GOT3 (cell line): ENCODE measurements at regions not wholly inside any gene's neighbourhood (a gene's known extent, or its start where the extent isn't known, plus 50 kb on each side); places are given as distances from the start of the nearest gene placed in this dataset.
"Not testable (repeated sequence)": the region's sequence is repeated elsewhere in the genome, so short reads cannot be mapped to it uniquely, and the experiment has no call there.

Source experiments
- DNase-seq: peaks from one replicate; lab custom pipeline; 2025; ENCODE audit warnings: mixed read lengths; lab: John Stamatoyannopoulos, UW

- DNase-seq = no peak
These were observed 76.6 kb upstream of the ZNF644 start for GRCh38 chr1:91098299-91098906.

GRCh38 chr1:91095321-91095720 lies 73.5 kb upstream of the ZNF644 start:
- DNase-seq = not testable (repeated sequence)

GRCh38 chr1:91092503-91092902 lies 70.7 kb upstream of the ZNF644 start:
- no peak for DNase-seq

GRCh38 chr1:91091812-91092211 lies 70.0 kb upstream of the ZNF644 start:
- DNase-seq = no peak

- no peak for DNase-seq
These were observed 58.8 kb upstream of the ZNF644 start for GRCh38 chr1:91080650-91081049.

GRCh38 chr1:91078859-91079258 lies 57.0 kb upstream of the ZNF644 start:
- DNase-seq = no peak

GRCh38 chr1:91076834-91077233 lies 55.0 kb upstream of the ZNF644 start:
- no peak for DNase-seq

GRCh38 chr1:91075233-91076135 lies 53.6 kb upstream of the ZNF644 start:
- no peak for DNase-seq

- DNase-seq = no peak
These were observed 51.5 kb upstream of the ZNF644 start for GRCh38 chr1:91073299-91073698.

GRCh38 chr1:91071838-91072237 lies 50.0 kb upstream of the ZNF644 start:
- DNase-seq = no peak
